Stimulated activated CD8-positive, alpha-beta memory T cell treated with anti-CD3 and anti-CD28 coated beads, Interleukin-2, amount 100 ng/mL, for 1 hour (primary cell): ENCODE measurements at regions not wholly inside any gene's neighbourhood (a gene's known extent, or its start where the extent isn't known, plus 50 kb on each side); places are given as distances from the start of the nearest gene placed in this dataset.

Experiments used
- DNase-seq, 2 donors: peaks; one replicate each; pipeline ENCODE4 v3.0.0-alpha.2; 2020; ENCODE audit warnings: low read depth in 2 of 2

DNA sequence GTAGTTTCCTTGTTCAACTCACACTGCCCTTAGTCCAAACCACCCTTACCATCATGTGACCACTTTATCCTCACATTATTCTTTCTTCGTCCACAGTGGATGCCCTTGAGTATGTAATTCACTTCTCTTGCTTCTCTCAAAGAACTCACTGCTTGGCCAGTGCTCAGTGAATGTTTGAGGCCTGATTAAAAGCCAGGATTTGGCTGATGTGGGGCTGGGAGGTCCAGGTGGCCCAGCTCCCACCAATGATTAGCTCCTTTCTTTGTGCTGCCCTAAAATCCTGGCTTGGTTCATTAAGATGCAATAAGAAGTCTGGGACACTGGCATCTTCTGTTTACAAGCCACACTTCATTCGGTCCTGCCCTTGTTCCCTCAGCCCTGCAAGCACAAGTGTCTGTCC is 97.8 kb upstream of the CELF4 start:
- DNase-seq, result no peak

DNA sequence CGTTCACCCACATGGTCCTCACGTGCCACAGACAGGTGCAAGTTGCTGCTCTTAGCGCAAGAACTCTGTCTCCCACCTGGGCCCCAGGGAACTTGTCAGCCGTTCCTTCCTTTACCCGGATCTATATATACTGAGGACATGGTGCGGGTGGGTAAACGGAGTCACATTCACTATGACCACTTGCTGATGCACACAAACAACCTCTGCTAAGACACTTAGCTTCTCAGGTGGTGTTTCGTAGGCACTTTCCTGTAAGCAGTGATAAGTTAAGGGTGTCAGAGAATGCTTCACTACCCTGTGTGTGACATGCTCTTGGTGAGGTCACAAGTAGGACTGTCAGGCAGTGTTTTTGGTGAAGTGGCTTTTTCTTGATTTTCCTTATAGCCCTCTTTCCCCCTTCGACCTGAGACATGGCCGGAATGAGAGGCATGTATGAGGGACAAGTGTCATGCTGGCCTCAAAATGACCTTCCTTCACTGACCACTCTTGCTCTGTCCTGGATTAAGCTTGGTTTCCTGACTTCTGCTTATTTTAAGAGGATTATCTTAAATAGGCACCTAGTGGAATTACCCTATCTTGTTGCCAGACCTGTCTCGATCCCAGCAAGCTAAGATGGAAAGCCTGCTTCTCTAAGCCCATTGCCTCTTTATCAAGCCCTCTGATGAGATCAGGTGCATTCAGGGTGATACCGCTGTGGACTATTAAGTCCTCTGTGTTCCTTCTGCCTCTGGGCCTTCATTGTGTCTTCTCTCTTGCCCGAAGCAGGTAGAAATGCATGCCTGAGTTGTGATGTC is 97.1 kb upstream of the CELF4 start:
- no peak for DNase-seq

DNA sequence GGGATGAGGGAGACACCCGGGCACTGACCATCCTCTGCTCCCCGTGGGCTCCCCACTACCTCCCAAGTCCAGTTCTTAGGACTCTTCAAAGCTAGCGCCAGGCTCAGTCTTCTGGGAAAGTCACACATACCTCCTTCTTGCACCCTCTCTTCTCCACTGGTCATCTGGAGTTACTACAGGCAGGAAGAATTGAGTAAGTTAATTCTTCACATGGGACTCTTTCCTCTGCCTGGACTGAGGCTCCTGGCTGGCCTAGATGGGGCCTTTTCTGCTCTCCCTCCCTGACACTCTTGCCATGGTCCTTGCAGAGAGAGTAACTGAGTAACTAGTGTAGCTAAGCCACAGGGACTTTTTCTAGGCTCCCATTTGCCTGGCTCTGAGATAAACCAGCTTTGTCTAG is 96.5 kb upstream of the CELF4 start:
- DNase-seq, result no peak

DNA sequence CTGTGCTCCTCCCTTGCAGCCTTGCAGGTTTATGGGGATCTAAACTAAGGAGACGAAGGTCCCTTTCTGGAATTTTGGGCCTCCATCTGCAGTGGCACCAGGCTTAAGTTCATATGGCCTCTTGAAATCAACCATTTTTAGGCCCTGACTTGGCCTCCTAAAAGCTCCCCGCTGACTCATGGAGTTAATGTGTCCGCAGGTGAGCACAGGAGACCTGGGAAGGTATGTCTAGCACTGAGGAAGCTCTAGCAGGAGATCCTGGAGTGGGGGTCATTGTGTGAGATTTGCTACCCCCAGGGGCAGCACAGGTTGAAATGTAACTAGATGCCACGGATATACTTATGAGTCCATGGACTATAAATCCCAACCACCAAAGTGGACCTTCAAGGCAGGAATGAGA is 95.9 kb upstream of the CELF4 start:
- no peak for DNase-seq

DNA sequence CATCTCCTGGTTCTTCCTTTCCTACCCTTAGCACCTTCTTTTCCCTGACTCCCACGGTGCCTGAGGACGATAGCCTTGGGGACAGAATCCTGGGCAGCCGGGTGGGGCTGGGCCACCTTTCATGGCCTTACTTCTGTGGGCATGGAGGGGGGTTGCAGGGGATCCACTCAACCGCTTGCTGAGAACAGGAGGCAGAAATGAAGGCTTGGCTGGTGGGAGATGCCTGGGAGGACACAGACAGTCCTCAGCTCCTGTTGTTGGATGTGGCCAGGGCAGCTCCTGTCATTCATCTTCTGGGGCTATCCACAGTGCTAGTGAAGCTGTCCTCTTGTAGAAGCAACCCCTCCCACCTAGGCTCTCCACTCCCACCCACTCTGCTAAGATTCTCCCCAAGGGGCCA is 95.5 kb upstream of the CELF4 start:
- no peak for DNase-seq

DNA sequence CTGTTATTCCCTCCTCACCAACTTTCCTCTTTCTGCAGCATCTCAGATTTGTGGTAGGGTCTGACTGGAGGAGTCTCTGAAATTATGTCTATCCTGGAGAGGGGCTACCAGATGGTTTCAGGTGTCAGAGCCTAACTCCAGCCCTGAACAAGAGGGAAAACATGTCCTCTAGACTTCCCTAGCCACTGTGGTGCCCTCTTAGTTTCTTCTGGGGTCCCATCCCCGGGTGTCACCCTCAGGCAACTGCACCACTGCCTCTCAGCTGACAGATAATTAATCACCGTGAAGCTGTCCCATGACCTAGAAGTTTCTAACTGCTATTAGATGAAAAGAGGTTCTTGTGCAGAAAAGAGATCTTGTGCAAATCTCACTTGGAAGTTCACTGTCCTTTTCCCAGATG is 95.1 kb upstream of the CELF4 start:
- no peak for DNase-seq

DNA sequence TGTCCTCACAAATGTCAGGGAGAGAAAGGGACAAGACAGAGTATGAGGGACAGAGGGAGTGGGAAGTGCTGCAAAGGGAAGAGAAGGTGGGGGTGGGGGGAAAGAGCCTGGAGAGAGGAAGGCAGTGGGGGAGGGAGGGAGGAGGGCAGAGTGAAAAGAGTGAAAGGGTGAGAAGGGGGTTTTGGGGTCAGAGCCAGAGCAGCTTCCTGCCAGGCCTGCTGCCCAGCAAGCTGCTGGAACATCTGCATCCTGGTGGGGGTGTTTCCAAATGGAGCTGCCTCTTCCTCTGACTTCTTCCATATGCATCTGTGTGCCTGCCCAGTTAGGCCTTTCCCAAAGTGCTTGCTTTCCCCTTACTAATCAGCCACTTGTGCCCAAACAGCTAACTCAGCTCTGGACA is 94.3 kb upstream of the CELF4 start:
- DNase-seq, result no peak

DNA sequence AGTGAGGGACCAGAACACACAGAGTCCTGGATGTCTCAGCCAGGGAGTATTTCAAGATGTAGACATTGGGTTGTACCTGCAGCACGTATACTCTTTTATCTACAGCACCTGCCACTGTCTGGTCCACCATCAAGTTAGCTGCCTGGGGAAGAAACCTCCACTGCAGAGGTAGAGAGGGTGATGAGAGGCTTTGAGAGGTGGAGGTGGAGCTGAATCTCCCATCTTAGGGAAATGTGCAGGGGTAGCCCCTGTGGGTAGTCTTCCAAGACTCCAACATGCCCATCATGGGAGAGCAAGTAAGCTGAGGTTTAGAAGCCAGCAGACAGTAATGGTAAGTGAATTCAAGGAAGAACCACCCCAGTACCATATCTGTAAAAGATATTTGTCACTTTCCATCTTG is 93.3 kb upstream of the CELF4 start:
- DNase-seq, result no peak

DNA sequence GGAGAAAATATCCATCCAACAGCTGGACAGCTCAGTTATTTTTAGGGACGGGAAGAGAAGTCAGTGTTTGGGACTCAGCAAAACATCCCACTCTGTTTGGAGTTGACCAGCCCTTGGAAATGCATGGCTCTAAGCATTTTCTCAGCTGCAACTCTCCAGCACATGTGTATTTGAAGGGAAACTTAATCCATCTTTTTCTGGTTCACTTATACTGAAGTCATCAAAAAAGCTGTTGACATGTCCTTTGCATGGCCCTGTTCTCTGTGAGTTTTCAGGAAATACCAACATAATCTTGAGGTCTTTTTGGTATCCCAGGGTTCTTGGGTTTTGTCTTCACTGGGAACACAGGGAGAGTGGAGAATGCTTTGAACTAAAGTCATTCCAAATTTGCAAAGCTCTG is 91.9 kb upstream of the CELF4 start:
- no peak for DNase-seq

DNA sequence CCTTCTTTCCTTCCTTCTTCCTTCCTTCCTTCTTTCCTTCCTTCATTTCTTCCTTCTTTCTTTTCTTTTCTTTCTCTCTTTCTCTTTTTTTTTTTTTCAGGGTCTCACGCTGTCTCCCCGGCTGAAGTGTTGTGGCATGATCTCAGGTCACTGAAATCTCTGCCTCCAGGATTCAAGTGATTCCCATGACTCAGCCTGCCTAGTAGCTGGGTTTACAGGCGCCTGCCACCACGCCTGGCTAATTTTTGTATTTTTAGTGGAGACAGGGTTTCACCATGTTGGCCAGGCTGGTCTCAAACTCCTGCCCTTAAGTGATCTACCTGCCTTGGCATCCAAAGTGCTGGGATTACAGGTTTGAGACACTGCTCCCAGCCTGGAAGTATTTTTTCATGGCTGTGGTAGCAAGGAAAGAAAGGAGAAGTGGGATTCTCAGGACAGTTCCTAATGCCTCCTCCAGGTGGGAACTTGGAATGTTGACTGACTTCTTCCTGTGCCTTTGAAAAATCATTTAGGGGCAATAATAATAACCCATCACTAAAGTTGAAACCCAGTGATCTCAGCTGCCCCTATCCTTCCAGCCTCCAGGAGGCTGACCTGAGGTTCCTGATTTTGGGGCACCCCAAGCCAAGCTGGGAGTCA is 89.3 kb upstream of the CELF4 start:
- DNase-seq, result no peak

DNA sequence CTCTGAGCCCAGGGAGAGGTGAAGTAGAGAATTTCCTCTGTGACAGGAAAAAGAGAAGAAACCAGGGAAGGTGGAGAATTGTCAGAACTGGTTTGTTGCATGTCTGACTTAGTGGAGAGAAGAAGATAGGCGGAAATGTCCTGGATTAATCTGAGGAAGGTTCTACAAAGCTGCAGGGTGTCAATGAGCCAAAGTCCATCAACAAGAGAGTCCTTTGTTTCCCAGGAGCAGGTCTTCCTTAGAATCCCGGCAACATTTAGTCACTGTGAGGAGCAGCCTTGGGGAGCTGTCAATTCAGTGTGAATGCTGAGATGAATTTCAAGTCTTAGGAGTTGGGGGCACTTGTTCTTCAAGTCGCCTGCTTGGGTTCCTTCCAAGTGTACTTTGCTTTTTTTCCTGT is 88.4 kb upstream of the CELF4 start:
- DNase-seq, result no peak

DNA sequence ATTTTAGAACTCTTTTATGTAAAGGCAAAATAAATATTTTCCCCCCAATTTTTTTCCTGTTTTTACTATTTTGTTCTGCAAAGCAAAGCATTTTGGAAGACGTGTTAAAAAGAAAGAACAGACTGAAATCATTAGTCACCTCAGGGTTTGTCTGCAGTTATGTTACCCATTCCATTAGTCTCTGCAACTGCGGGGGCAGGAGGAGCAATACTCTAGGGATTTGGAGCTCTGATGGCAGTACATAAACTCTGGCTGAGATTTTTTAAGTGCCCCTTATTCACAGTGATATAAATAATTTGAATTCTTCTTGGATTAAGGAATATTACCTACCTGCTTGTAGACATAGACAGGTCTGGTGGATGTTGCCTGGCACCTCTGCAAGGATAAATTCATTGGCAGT is 88.0 kb upstream of the CELF4 start:
- no peak for DNase-seq

DNA sequence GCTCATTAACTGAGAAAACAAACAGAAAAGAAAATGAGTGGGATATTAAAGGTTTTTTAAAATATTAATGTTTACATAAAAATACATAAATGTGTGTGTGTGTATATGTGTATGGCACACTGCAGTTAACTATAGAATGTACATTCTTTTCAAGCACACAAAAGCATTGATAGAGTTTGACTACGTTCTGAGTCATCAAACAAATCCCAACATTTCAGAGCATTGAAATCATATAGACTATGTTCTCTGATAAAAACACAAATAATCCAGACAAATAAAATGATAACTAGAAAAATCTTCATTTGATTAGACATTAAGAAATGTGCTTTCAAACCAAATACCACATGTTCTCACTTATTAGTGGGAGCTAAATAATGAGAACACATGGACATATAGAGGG is 84.3 kb upstream of the CELF4 start:
- DNase-seq, result no peak

DNA sequence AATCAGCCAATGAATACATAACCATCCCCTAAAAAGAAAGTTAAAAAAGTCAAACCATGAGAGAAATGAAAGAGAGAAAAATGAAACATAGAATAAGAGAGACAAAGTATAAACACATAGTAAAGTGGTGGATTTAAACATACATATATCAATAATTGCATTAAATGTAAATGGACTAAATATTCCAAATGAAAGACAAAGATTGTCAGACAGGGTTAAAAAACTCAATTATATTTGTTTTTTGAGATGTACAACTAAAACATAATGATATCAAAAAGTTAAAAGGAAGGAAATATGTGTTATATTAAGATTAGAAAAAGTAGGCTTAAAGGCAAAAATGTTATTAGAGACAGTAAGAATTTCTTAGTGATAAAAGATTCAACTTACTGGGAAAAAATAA is 83.8 kb upstream of the CELF4 start:
- DNase-seq, result no peak

DNA sequence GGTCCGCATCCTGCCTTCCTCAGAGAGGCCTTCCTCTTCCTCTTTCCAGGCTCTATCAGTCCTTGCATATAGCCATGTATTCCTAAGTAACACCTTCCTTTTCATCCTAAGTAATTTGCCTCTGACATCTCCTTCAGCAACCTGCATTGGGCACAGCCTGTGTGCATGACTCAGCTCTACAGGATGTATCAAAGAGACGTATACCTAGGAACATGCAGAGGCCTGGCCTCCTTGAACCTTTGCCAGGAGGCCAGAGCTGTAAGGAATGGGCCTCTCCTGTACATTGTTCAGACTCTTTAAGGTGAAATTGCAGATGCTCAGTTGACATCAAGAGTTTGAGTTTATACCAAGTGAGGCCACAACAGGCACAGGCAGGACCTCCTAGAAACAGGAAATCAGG is 76.0 kb upstream of the CELF4 start:
- no peak for DNase-seq

DNA sequence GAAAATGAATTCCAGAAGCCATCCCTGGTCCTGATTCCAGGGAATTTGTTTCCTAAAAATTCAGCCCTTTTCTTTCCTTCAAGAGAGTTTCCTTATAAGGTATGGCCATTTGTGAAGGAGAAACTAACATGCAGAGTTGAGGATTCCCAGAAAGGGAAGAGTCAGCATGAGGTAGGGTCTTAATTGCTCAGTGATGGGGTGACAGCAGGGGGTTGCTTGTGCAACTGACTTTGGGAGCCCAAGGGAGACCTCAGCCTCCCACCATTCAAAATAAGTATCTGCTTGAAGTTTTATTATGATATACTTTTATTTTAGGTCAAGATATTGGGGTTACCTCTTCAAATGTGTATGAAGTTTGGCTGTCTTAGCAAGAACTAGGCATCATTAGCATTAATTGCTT is 74.9 kb upstream of the CELF4 start:
- no peak for DNase-seq

DNA sequence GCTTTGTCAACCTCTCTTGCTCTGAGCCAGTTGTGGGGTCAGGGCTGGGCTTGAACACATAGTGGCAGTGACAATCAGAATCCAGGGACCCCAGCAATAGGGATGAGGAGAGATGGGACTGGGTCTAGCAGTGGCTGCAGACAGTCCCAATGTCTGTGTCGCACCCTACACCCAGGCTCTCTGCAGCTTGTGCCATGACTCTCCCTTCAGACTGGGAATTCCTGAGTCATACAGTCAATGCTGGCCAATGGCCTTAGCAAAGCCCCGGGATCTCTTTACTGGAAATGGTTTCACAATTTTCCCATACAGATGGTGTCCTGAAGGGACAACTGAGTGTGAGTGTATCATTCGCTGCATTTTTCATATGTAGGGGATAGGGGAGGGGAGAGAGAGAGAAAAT is 74.2 kb upstream of the CELF4 start:
- no peak for DNase-seq

DNA sequence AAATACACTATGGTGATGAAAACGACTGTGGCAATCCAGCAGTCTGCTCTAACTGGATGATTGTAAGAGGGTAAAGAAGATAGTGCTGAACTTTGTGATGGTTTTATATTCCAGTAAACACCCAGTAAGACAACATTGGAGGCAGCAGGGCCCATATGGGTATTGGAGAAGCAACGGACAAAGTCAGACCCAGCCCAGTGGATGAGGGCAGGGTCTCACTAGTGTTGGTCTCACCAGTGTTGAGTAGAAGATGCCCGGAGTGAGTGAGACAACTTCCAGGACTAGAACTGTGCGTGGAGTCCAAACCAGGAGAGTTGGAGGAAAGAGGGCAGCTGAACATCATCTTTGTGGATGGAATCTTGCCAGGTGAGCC is 71.9 kb upstream of the CELF4 start:
- no peak for DNase-seq

DNA sequence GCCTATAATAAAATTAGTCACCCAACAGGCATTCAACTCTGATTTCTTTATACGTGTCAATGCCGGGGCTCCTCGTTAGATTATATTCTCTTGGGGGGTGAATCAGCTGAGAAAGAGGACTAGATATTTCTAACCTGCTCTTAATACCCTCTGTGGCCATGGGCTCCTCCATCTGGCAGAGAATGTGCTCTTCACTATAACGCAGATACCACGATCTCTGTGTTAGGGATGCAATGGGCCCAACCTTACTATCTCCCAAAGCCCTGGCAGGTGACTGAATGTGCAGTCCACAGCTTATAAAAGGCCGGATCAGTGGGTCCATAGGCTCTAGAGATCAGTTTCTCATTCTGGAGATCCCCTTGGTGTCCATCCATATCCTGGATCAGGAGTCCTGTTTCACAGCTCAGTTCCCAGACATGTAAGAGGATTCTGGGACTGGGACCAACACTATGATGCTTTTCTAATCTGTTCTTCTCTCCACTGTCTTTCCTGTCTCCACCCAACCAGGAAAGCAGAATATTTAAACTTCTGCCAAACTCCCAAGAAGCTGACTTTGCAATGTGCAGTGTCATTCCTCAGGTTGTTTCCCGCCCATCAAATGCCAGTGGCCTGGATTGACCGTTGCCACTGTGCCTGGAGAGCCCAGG is 71.4 kb upstream of the CELF4 start:
- DNase-seq, result no peak

DNA sequence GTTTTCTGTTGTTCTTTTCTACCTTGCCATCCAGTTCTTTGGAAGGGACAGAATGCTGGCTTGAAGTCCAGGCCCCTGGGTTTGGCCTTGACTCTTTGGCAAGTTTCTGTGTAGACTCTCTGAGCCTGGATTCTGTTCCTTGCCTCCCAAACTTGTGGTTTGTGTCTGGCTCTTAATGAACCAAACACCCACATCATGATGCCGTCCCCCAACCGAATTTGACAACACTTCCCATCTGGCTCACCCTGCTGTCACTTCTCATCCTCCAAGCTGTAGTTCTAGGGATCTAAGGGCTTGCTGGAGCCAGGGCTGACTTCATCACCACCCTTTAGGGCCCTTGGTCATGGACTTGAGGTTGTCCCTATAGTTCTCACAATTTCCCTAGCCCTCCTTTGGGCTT is 68.9 kb upstream of the CELF4 start:
- DNase-seq, result no peak

DNA sequence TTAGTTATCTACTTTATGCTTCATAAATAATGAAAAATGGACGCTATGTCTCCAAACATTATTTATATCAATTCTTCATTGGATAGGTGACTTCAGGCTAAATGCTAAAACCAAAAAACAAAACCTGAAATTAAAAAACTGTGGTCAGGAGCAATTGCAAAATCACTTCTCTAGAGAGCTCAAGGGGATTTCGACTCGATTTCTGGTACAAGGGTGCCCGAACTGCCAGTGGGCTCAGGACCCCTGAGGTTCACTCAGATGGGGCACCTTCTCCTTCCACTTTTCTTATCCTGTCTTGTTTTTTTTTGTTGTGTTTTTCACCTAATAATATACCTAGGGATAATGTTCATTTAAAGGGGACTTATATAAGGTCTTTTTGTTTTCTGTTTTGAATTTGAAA is 65.8 kb upstream of the CELF4 start:
- DNase-seq, result no peak

DNA sequence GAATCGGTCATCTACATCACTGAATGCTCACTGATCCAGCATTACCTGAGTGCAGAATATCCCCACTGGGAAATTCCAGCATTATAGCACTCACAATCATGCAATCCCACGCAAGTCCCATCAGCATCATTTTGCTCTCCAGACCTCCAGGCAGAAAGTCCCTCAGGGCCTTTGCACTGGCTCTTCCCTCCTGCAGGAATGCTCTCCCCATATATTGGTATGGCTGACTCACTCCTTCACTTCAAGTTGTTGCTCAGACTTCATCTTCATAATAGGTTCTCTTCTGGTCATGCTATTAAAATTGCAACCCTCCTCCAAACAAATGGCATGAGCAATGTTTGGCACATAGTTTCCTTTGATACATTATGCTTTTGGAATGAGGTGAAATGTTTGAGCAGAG is 64.7 kb upstream of the CELF4 start:
- DNase-seq, result no peak

DNA sequence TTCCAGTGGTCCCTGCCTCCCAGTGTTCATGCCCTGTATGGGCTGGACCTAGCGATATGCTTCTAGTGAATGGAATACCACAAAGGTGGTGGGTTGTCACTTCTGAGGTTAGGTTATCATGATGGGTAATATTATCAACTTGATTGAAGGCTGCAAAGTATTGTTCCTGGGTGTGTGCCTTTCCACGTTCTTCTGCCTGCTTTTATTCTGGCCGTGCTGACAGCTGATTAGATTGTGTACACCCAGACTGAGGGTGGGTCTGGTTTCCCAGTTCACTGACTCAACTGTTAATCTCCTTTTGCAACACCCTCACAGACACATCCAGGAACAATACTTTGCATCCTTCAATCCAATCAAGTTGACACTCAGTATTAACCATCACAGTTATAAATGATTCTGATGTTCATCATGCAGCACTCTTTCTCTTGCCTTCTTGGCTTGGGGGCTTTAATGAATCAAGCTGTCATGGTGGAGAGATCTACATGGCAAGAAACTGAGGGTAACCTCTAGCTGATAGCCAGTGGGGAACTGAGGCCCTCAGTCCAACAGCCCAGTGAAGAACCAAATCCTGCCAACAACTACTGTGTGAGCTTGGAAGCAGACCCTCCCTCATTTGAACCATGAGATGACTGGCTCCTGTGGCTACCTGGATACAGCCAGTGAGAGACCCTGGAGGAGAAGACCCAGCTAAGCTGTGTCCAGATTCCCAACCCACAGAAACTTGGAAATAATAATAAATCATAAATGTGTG is 63.0 kb upstream of the CELF4 start:
- DNase-seq, result no peak
